NT2/D1 (cell line): ENCODE measurements at regions not wholly inside any gene's neighbourhood (a gene's known extent, or its start where the extent isn't known, plus 50 kb on each side); places are given as distances from the start of the nearest gene placed in this dataset.

Experiments used
- DNase-seq: peaks from one replicate; pipeline ENCODE4 v3.0.0-alpha.2; 2011; ENCODE audit warnings: low read depth, low spot score
- H3K27me3 ChIP-seq: 2 replicates; pipeline ENCODE4 v1.6.0; 2011; ENCODE audit warnings: mild to moderate bottlenecking; ENCODE audit not compliant: insufficient read length, insufficient read depth
- H3K36me3 ChIP-seq: 2 replicates; pipeline ENCODE4 v1.6.1; 2011; ENCODE audit warnings: mild to moderate bottlenecking, low read length, mixed read lengths; ENCODE audit not compliant: insufficient read depth, insufficient read length
- H3K4me1 ChIP-seq: 2 replicates; pipeline ENCODE4 v1.5.1; 2011; ENCODE audit not compliant: insufficient read depth, insufficient read length
- H3K4me3 ChIP-seq: 2 replicates; pipeline ENCODE4 v1.5.1; 2011; ENCODE audit warnings: low read depth; ENCODE audit not compliant: insufficient read length
- H3K9ac ChIP-seq: 2 replicates; pipeline ENCODE4 v1.6.0; 2011; ENCODE audit warnings: low read depth; ENCODE audit not compliant: insufficient read length
- H3K9me3 ChIP-seq: 2 replicates; pipeline ENCODE4 v1.5.1; 2011; ENCODE audit warnings: mild to moderate bottlenecking, low read length; ENCODE audit not compliant: insufficient read depth
- SUZ12 ChIP-seq: IDR thresholded peaks from 2 replicates; pipeline ENCODE4 v1.6.1; 2011; ENCODE audit not compliant: insufficient read length, insufficient read depth; ENCODE audit errors: extremely low read depth
- YY1 ChIP-seq: IDR thresholded peaks from 2 replicates; pipeline ENCODE4 v1.6.1; 2011; ENCODE audit not compliant: insufficient read length, insufficient read depth
- ZNF274 ChIP-seq: IDR thresholded peaks from 2 replicates; pipeline ENCODE4 v1.6.1; 2011; ENCODE audit warnings: mild to moderate bottlenecking, low read depth, low read length

GRCh38 chr7:132655131-132655727 lies 79.0 kb upstream of the PLXNA4 start:
- H3K27me3 ChIP-seq, result no peaks in the 10 kb centered on the region
- H3K36me3 ChIP-seq, result no peaks in the 10 kb centered on the region
- H3K4me1 ChIP-seq, result no peaks in the 10 kb centered on the region
- TF ChIP-seq SUZ12, result no peak
- no peak for TF ChIP-seq ZNF274
- TF ChIP-seq YY1, result no peak
- no peak for DNase-seq
- no peaks in the 10 kb centered on the region; the same call in 1 of the 2 replicates for H3K9me3 ChIP-seq
- peak overlapping the region; percentile 4 for H3K9ac ChIP-seq
- peak overlapping the region; percentile 18 for H3K4me3 ChIP-seq

GRCh38 chr7:132654150-132654549 lies 77.9 kb upstream of the PLXNA4 start:
- no peaks in the 10 kb centered on the region for H3K36me3 ChIP-seq
- H3K9ac ChIP-seq, result no peak overlapping the region
- no peaks in the 10 kb centered on the region; the same call in 1 of the 2 replicates for H3K9me3 ChIP-seq
- H3K4me3 ChIP-seq, result no peak overlapping the region
- TF ChIP-seq YY1, result no peak
- no peak for TF ChIP-seq ZNF274
- TF ChIP-seq SUZ12, result no peak
- no peak for DNase-seq
- H3K4me1 ChIP-seq, result no peaks in the 10 kb centered on the region
- H3K27me3 ChIP-seq, result no peaks in the 10 kb centered on the region

DNA sequence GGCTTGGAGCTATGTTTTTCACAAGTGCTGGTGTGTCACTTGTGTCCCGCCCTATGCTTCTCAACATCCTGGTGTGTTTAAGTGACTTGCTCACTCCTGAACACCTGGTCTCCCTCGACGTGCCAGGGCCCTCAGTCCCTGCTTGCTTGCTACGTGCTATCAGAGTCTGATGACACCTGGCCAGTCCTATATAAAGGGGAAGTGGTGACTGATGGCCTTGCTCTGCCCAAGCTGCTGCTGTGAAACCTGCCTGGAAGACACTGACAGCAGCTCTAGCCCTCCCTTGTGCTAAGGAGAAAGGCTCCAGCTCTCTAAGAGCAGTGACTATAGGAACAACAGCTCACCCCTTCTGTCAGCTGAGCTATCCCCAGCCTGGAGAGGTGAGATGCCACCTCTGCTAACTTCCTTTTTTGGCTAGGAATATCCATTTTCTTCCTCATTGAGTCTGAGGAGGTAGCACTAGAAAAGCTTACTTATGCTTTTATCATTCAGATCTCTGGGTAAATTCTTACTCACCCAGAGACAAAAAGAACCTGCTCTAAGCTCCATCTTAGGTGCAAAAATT lies 77.2 kb upstream of the PLXNA4 start:
- no peak overlapping the region for H3K9ac ChIP-seq
- no peak overlapping the region for H3K4me3 ChIP-seq
- H3K4me1 ChIP-seq, result no peaks in the 10 kb centered on the region
- no peak for TF ChIP-seq SUZ12
- TF ChIP-seq YY1, result no peak
- no peak for TF ChIP-seq ZNF274
- H3K27me3 ChIP-seq, result no peaks in the 10 kb centered on the region
- no peak for DNase-seq
- no peaks in the 10 kb centered on the region; the same call in 1 of the 2 replicates for H3K9me3 ChIP-seq
- H3K36me3 ChIP-seq, result no peaks in the 10 kb centered on the region

DNA sequence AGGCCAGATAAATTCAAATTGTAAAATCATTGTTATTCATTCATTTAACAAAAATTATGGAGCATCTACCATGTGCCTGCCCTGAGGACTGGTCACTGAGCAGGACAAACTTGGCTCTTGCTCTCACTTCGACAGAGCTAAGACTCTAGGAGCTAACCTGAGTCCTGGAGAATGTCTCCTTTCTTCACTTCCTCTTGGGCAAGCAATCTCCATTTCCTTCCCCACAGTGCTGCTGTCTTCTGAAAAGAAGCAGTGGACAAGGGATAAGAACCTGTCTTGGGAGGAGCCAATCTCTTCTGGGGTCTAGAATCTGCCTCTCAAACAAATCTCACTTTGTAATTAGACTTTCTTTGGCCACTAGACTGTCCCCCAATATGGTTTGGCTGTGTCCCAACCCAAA lies 76.2 kb upstream of the PLXNA4 start:
- Histone ChIP-seq H3K9ac (no peak overlapping the region), H3K4me1 (no peaks in the 10 kb centered on the region), H3K9me3 (no peaks in the 10 kb centered on the region; the same call in 1 of the 2 replicates), H3K27me3 (no peaks in the 10 kb centered on the region), H3K4me3 (no peak overlapping the region), H3K36me3 (no peaks in the 10 kb centered on the region)
- no peak for TF ChIP-seq ZNF274
- no peak for TF ChIP-seq YY1
- no peak for TF ChIP-seq SUZ12
- DNase-seq, result no peak

GRCh38 chr7:132650498-132650897 lies 74.2 kb upstream of the PLXNA4 start:
- no peak overlapping the region for H3K9ac ChIP-seq
- no peaks in the 10 kb centered on the region; the same call in 1 of the 2 replicates for H3K9me3 ChIP-seq
- no peaks in the 10 kb centered on the region for H3K36me3 ChIP-seq
- TF ChIP-seq SUZ12 (no peak), ZNF274 (no peak), YY1 (no peak)
- DNase-seq, result no peak
- no peak overlapping the region for H3K4me3 ChIP-seq
- H3K4me1 ChIP-seq, result peaks cover 4% of the 10 kb centered on the region
- H3K27me3 ChIP-seq, result no peaks in the 10 kb centered on the region

- H3K4me3 ChIP-seq, result no peak overlapping the region
- no peak for DNase-seq
- H3K9ac ChIP-seq, result no peak overlapping the region
- H3K27me3 ChIP-seq, result no peaks in the 10 kb centered on the region
- TF ChIP-seq ZNF274 (no peak), YY1 (no peak), SUZ12 (no peak)
- H3K9me3 ChIP-seq, result no peaks in the 10 kb centered on the region
- no peaks in the 10 kb centered on the region for H3K36me3 ChIP-seq
- H3K4me1 ChIP-seq, result peaks cover 5% of the 10 kb centered on the region
Observed at GRCh38 chr7:132647311-132647710, 71.0 kb upstream of the PLXNA4 start.

- TF ChIP-seq ZNF274, result no peak
- TF ChIP-seq YY1, result no peak
- TF ChIP-seq SUZ12, result no peak
- H3K27me3 ChIP-seq, result no peaks in the 10 kb centered on the region
- peaks cover 5% of the 10 kb centered on the region for H3K4me1 ChIP-seq
- no peak overlapping the region for H3K4me3 ChIP-seq
- H3K9me3 ChIP-seq, result no peaks in the 10 kb centered on the region
- no peak for DNase-seq
- no peaks in the 10 kb centered on the region for H3K36me3 ChIP-seq
- H3K9ac ChIP-seq, result no peak overlapping the region
Observed at GRCh38 chr7:132646052-132646451, 69.8 kb upstream of the PLXNA4 start.
